SK-N-SH treated with all-trans-retinoic acid at 6 μM for 48 hours (cell line): ENCODE measurements at regions not wholly inside any gene's neighbourhood (a gene's known extent, or its start where the extent isn't known, plus 50 kb on each side); places are given as distances from the start of the nearest gene placed in this dataset.

Source experiments
- BACH2 ChIP-seq: fragments of 250-450 bp; sonication (Bioruptor Pico); IDR thresholded peaks from 2 replicates; pipeline ENCODE4 v1.9.0; 2021; ENCODE audit warnings: mild to moderate bottlenecking, borderline replicate concordance
- ESRRG ChIP-seq: fragments of 250-450 bp; sonication (Bioruptor Pico); IDR thresholded peaks from 2 replicates; pipeline ENCODE4 v1.6.1; 2021; ENCODE audit warnings: mild to moderate bottlenecking
- OSR1 ChIP-seq: fragments of 250-450 bp; sonication (Bioruptor Pico); IDR thresholded peaks from 2 replicates; pipeline ENCODE4 v1.8.0; 2022; ENCODE audit warnings: moderate library complexity, mild to moderate bottlenecking, inconsistent platforms
- PPARA ChIP-seq: fragments of 250-450 bp; sonication (Bioruptor Pico); IDR thresholded peaks from 2 replicates; pipeline ENCODE4 v1.5.0; 2020; ENCODE audit warnings: mild to moderate bottlenecking, borderline replicate concordance
- RARB ChIP-seq: fragments of 250-450 bp; sonication (Bioruptor Pico); IDR thresholded peaks from 2 replicates; pipeline ENCODE4 v1.8.0; 2021; ENCODE audit warnings: mild to moderate bottlenecking, moderate library complexity

DNA sequence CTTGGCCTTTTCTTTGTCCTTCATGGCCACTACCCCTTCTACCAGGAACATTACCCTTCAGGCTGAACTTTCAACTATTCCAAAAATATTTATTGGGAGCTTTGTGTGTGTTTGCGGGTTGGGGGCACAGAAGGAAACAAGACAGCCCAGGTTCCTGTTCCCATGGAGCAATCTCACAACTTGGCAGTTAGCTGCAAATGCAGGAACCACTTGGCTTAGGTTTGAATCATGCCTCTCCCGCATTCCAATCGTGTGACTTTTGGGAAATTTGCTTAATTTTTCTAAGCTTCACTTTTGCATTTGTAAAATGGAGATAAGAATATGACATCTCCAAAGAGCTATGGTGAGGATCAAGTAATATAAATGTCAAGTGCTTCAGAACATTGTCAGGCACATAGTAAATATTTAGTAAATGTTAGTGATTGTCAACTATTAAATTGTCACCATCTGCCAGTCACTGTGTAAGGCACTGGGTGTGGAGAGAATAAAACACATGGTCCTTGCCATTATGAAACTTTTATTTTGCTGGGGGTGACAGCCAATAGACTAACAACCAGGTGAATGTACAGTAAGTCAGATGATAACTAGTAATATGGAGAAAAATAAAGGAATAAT, 277.1 kb downstream of the SNX13 start:
- TF ChIP-seq BACH2 (CRISPR knock-in tag) (no peak), PPARA (CRISPR knock-in tag) (no peak), OSR1 (no peak), RARB (no peak), ESRRG (CRISPR knock-in tag) (no peak)
